ENCODE measurements at regions not wholly inside any gene's neighbourhood (a gene's known extent, or its start where the extent isn't known, plus 50 kb on each side); places are given as distances from the start of the nearest gene placed in this dataset.

GRCh38 chr11:81340225-81340624, 1393.4 kb downstream of the FAM181B start (continued):
- TF ChIP-seq EGR1 (IDR thresholded peaks at IDR 0.05; ENCODE audit: borderline replicate concordance in 1 of 2, low read depth in 2 of 2, low read length in 2 of 2) (no peak), PAX8 (IDR thresholded peaks at IDR 0.05) (no peak), ZBTB11 (CRISPR knock-in tag; IDR thresholded peaks at IDR 0.05) (no peak), RBBP5 (conservative IDR thresholded peaks at IDR 0.05) (no peak)

- POLR2A ChIA-PET, result no interaction called here
- no peak for TF ChIP-seq SUZ12 (IDR thresholded peaks at IDR 0.05; ENCODE audit: unreplicated experiment)
- no peak for TF ChIP-seq MEF2B (IDR thresholded peaks at IDR 0.05; ENCODE audit: partially characterized antibody, poor library complexity, severe bottlenecking)
- no peak for TF ChIP-seq SMARCA5 (IDR thresholded peaks at IDR 0.05)
- TF ChIP-seq PAX5 (IDR thresholded peaks at IDR 0.05; ENCODE audit: borderline replicate concordance, low read depth, low read length), result no peak
- no peak for TF ChIP-seq BMI1 (IDR thresholded peaks at IDR 0.05; ENCODE audit: borderline replicate concordance)
- no peak for TF ChIP-seq BACH1 (IDR thresholded peaks at IDR 0.05; ENCODE audit: borderline replicate concordance)
- no peak for DNase-seq (ENCODE audit: low read depth, low spot score)
- Histone ChIP-seq H2AFZ (ENCODE audit: control insufficient read depth, low read depth, low read length) (no peak overlapping the region), H3K79me2 (ENCODE audit: control insufficient read depth, insufficient read depth, low read length) (no peaks in the 10 kb centered on the region), H3K36me3 (ENCODE audit: control insufficient read depth in 2 of 2, insufficient read depth in 2 of 2, low read length in 1 of 2) (no peaks in the 10 kb centered on the region), H3K27me3 (replicated peaks in 1 of 2; ENCODE audit: control insufficient read depth in 2 of 2, insufficient read depth in 2 of 2, low read length in 1 of 2) (no peaks in the 10 kb centered on the region), H3K9me3 (replicated peaks; ENCODE audit: control insufficient read depth, insufficient read depth, low read length) (no peaks in the 10 kb centered on the region), H3K27ac (ENCODE audit: control insufficient read depth, insufficient read depth) (no peak overlapping the region), H3K4me2 (ENCODE audit: control insufficient read depth, insufficient read depth) (no peak overlapping the region), H4K20me1 (ENCODE audit: control insufficient read depth, insufficient read depth) (no peaks in the 10 kb centered on the region), H3K4me3 (no peak overlapping the region), H3K4me1 (ENCODE audit: control insufficient read depth, insufficient read depth, low read length) (no peaks in the 10 kb centered on the region), H3K9ac (ENCODE audit: control insufficient read depth, insufficient read depth, low read length) (no peak overlapping the region)
- no peak for FAIRE-seq
- no TSS peak for BruUV-seq (replicated peaks)
- CTCF ChIA-PET, result interaction anchor here (0.6 kb wide), 1 partner anchor 309 kb away, joined by 3 read pairs; no protein-coding TSS in a partner anchor
- SMC1A ChIA-PET (ENCODE audit: uncharacterized antibody, unreplicated experiment), result no interaction called here
- 0% methylated on average over 2 of the region's 2 CpGs for WGBS (ENCODE audit: insufficient coverage, insufficient replicate concordance, low lambda C conversion rate, missing lambda C conversion rate)
- intact Hi-C loops (cut with micrococcal nuclease; ENCODE audit: unreplicated experiment) (no loop called here), in situ Hi-C loops (cut with MboI) (no loop called here)
- RAD21 ChIA-PET (ENCODE audit: unreplicated experiment), result no interaction called here
- ATAC-seq, result no peak
Observed at GRCh38 chr11:81339521-81339920, 1394.1 kb downstream of the FAM181B start.
